Ascending aorta (tissue), 2 donors: ENCODE measurements at regions not wholly inside any gene's neighbourhood (a gene's known extent, or its start where the extent isn't known, plus 50 kb on each side); places are given as distances from the start of the nearest gene placed in this dataset.

Experiments used
- DNase-seq, 2 donors: peaks; one replicate each; pipeline ENCODE4 v3.0.0-alpha.2; 2019; ENCODE audit warnings: low spot score in 2 of 2
- H3K27ac ChIP-seq, 2 donors: fragments of 200-600 bp; sonication (generic); one replicate each; pipeline ENCODE4 v1.5.1; 2016 to 2017; ENCODE audit warnings: mild to moderate bottlenecking in 1 of 2
- H3K27me3 ChIP-seq: fragments of 200-600 bp; sonication (generic); one replicate; pipeline ENCODE4 v1.5.1; 2017
- H3K36me3 ChIP-seq, 2 donors: fragments of 200-600 bp; sonication (generic); one replicate each; pipeline ENCODE4 v1.5.1; 2016
- H3K4me1 ChIP-seq, 2 donors: fragments of 200-600 bp; sonication (generic); one replicate each; pipeline ENCODE4 v1.5.1; 2016 to 2017; ENCODE audit warnings: mild to moderate bottlenecking in 1 of 2
- H3K4me3 ChIP-seq, 2 donors: fragments of 200-600 bp; sonication (generic); one replicate each; pipeline ENCODE4 v1.5.1; 2016 to 2017; ENCODE audit warnings: mild to moderate bottlenecking in 1 of 2
- H3K9me3 ChIP-seq, 2 donors: fragments of 200-600 bp; sonication (generic); one replicate each; pipeline ENCODE4 v1.5.1; 2016
- CTCF ChIP-seq, 3 experiments: fragments of 200-600 bp in 2 of 3; fragments of 450-650 bp in 1 of 3; sonication (generic) in 2 of 3; IDR thresholded peaks; one replicate each; pipeline ENCODE4 v1.5.1; 2016 to 2019; ENCODE audit warnings: antibody characterized with exemption in 3 of 3, mild to moderate bottlenecking in 1 of 3, moderate library complexity in 1 of 3
- intact Hi-C: fragments of 100-400 bp; cut with DNase I; formaldehyde crosslinking; loops from one replicate; pipeline ENCODE4 v1.15.1; 2023

- no peaks in the 10 kb centered on the region for H3K4me1 ChIP-seq
- no peak overlapping the region for H3K4me3 ChIP-seq
- intact Hi-C loops: no loop called here
- no peak overlapping the region for H3K27ac ChIP-seq
- no peaks in the 10 kb centered on the region for H3K36me3 ChIP-seq
- DNase-seq: no peak
- no peaks in the 10 kb centered on the region for H3K9me3 ChIP-seq
- no peaks in the 10 kb centered on the region for H3K27me3 ChIP-seq
- TF ChIP-seq CTCF (IDR thresholded peaks at IDR 0.05): no peak
Measured at GRCh38 chr16:65961476-65962143, 404.9 kb upstream of the CDH5 start.

- no peak for DNase-seq
- Histone ChIP-seq H3K36me3 (no peaks in the 10 kb centered on the region), H3K27ac (no peak overlapping the region), H3K27me3 (no peaks in the 10 kb centered on the region), H3K4me3 (no peak overlapping the region), H3K9me3 (no peaks in the 10 kb centered on the region), H3K4me1 (no peaks in the 10 kb centered on the region)
- no peak for TF ChIP-seq CTCF (IDR thresholded peaks at IDR 0.05)
- intact Hi-C loops: no loop called here
Measured at GRCh38 chr16:65959983-65960382, 406.5 kb upstream of the CDH5 start.

GRCh38 chr16:65958086-65958485 is 408.4 kb upstream of the CDH5 start:
- DNase-seq: no peak
- intact Hi-C loops: no loop called here
- Histone ChIP-seq H3K4me1 (no peaks in the 10 kb centered on the region), H3K36me3 (no peaks in the 10 kb centered on the region), H3K27me3 (no peaks in the 10 kb centered on the region), H3K4me3 (no peak overlapping the region), H3K27ac (no peak overlapping the region), H3K9me3 (no peaks in the 10 kb centered on the region)
- no peak for TF ChIP-seq CTCF (IDR thresholded peaks at IDR 0.05)

- no peak for DNase-seq
- TF ChIP-seq CTCF (IDR thresholded peaks at IDR 0.05): no peak
- H3K9me3 ChIP-seq: no peaks in the 10 kb centered on the region
- intact Hi-C loops: loop anchor here (2.0 kb wide), 1 partner anchor 31 kb away; no protein-coding TSS in a partner anchor
- no peaks in the 10 kb centered on the region for H3K4me1 ChIP-seq
- H3K27me3 ChIP-seq: no peaks in the 10 kb centered on the region
- H3K27ac ChIP-seq: no peak overlapping the region
- H3K36me3 ChIP-seq: no peaks in the 10 kb centered on the region
- H3K4me3 ChIP-seq: no peak overlapping the region
Measured at GRCh38 chr16:65956100-65956499, 410.4 kb upstream of the CDH5 start.

GRCh38 chr16:65954446-65954845 is 412.0 kb upstream of the CDH5 start:
- H3K4me3 ChIP-seq: no peak overlapping the region
- TF ChIP-seq CTCF (IDR thresholded peaks at IDR 0.05): no peak
- H3K27ac ChIP-seq: no peak overlapping the region
- intact Hi-C loops: no loop called here
- no peaks in the 10 kb centered on the region for H3K27me3 ChIP-seq
- no peaks in the 10 kb centered on the region for H3K4me1 ChIP-seq
- H3K36me3 ChIP-seq: no peaks in the 10 kb centered on the region
- no peak for DNase-seq
- H3K9me3 ChIP-seq: no peaks in the 10 kb centered on the region

GRCh38 chr16:65950211-65950610 is 416.3 kb upstream of the CDH5 start:
- H3K9me3 ChIP-seq: no peaks in the 10 kb centered on the region
- no peak overlapping the region for H3K4me3 ChIP-seq
- no peaks in the 10 kb centered on the region for H3K27me3 ChIP-seq
- no peaks in the 10 kb centered on the region for H3K4me1 ChIP-seq
- H3K27ac ChIP-seq: no peak overlapping the region
- no peak for TF ChIP-seq CTCF (IDR thresholded peaks at IDR 0.05)
- intact Hi-C loops: no loop called here
- DNase-seq: no peak
- no peaks in the 10 kb centered on the region for H3K36me3 ChIP-seq
